Activated T-cell treated with anti-CD3 and anti-CD28 coated beads, Interleukin-2, amount 50 U/mL, for 24 hours (primary cell): ENCODE measurements at regions not wholly inside any gene's neighbourhood (a gene's known extent, or its start where the extent isn't known, plus 50 kb on each side); places are given as distances from the start of the nearest gene placed in this dataset.

Experiments used
- DNase-seq: peaks from one replicate; pipeline ENCODE4 v3.0.0-alpha.2; 2020
- H3K27ac Mint-ChIP-seq: 2 replicates; pipeline ENCODE4 v1.8.0; 2020; ENCODE audit warnings: mild to moderate bottlenecking, mixed read lengths
- H3K27me3 Mint-ChIP-seq: 2 replicates; pipeline ENCODE4 v1.8.0; 2020; ENCODE audit warnings: mixed read lengths
- H3K36me3 Mint-ChIP-seq: 2 replicates; pipeline ENCODE4 v1.8.0; 2020; ENCODE audit warnings: low read depth, mixed read lengths
- H3K4me1 Mint-ChIP-seq: 2 replicates; pipeline ENCODE4 v1.8.0; 2020; ENCODE audit warnings: low read depth, mixed read lengths
- H3K4me3 Mint-ChIP-seq: 2 replicates; pipeline ENCODE4 v1.8.0; 2020; ENCODE audit warnings: mild to moderate bottlenecking, moderate library complexity, mixed read lengths
- H3K9me3 Mint-ChIP-seq: 2 replicates; pipeline ENCODE4 v1.8.0; 2020; ENCODE audit warnings: mixed read lengths

GRCh38 chr10:47169581-47169980 lies 130.4 kb upstream of the GDF10 start:
- H3K36me3 Mint-ChIP-seq, result no peaks in the 10 kb centered on the region
- no peak overlapping the region for H3K4me3 Mint-ChIP-seq
- peaks cover 11% of the 10 kb centered on the region for H3K9me3 Mint-ChIP-seq
- peaks cover 26% of the 10 kb centered on the region for H3K4me1 Mint-ChIP-seq
- H3K27ac Mint-ChIP-seq, result no peak overlapping the region
- no peak for DNase-seq
- no peaks in the 10 kb centered on the region for H3K27me3 Mint-ChIP-seq

GRCh38 chr10:47173929-47174442 lies 126.0 kb upstream of the GDF10 start:
- Mint-ChIP-seq H3K9me3 (peaks cover 6% of the 10 kb centered on the region), H3K27ac (no peak overlapping the region), H3K4me3 (no peak overlapping the region), H3K27me3 (no peaks in the 10 kb centered on the region), H3K4me1 (peaks cover 2% of the 10 kb centered on the region), H3K36me3 (no peaks in the 10 kb centered on the region)
- DNase-seq, result no peak

GRCh38 chr10:47175181-47176123 lies 124.5 kb upstream of the GDF10 start:
- no peak for DNase-seq
- Mint-ChIP-seq H3K27ac (no peak overlapping the region), H3K36me3 (no peaks in the 10 kb centered on the region)

GRCh38 chr10:47176206-47176902 lies 123.6 kb upstream of the GDF10 start:
- Mint-ChIP-seq H3K9me3 (no peaks in the 10 kb centered on the region), H3K27me3 (no peaks in the 10 kb centered on the region)

More at GRCh38 chr10:47175181-47176123, 124.5 kb upstream of the GDF10 start:
- H3K4me3 Mint-ChIP-seq, result no peak overlapping the region
- H3K9me3 Mint-ChIP-seq, result no peaks in the 10 kb centered on the region
- H3K4me1 Mint-ChIP-seq, result no peaks in the 10 kb centered on the region
- H3K27me3 Mint-ChIP-seq, result no peaks in the 10 kb centered on the region

GRCh38 chr10:47176903-47177868 lies 122.8 kb upstream of the GDF10 start:
- Mint-ChIP-seq H3K36me3 (no peaks in the 10 kb centered on the region), H3K4me1 (no peaks in the 10 kb centered on the region), H3K9me3 (no peaks in the 10 kb centered on the region), H3K4me3 (no peak overlapping the region), H3K27me3 (no peaks in the 10 kb centered on the region), H3K27ac (no peak overlapping the region)
- DNase-seq, result no peak

More at GRCh38 chr10:47176206-47176902, 123.6 kb upstream of the GDF10 start:
- Mint-ChIP-seq H3K4me1 (no peaks in the 10 kb centered on the region), H3K27ac (no peak overlapping the region), H3K4me3 (no peak overlapping the region), H3K36me3 (no peaks in the 10 kb centered on the region)
- no peak for DNase-seq

DNA sequence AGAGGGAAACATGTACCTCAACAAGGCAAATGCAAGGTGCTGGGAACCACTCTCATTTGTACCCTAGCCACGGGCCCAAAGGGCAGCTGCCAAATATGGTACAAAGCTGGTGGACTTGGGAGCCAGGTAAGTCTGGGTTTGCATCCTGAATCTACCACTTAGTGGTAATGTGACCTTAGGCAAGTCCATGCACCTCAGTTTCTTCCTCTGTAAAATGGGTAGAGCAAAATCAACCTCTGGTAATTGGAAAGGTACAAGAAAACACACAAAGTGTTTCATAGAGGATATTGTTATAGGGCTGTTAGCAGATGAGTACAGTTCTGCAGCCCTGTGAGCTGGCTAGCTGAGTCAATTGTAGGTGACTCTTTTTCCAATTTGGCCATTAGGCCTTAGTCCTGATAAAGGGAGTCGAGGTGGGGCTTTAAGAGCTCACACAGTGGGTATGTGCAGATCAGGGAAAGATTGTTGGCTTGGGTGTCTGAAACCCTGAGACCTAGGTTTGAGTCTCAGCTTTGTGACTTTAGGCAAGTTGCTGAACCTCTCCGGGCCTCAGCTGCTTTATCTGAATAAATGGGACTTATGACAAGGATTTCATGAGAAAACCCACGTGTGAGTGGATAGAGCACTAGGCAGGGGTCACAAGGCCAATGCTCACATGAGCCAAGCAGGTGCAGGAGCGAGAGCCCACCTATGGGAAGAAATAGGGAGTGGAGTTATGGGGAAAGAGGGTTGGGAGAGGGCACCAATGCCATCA lies 121.3 kb upstream of the GDF10 start:
- Mint-ChIP-seq H3K9me3 (no peaks in the 10 kb centered on the region), H3K4me3 (no peak overlapping the region), H3K27ac (no peak overlapping the region), H3K27me3 (no peaks in the 10 kb centered on the region), H3K4me1 (no peaks in the 10 kb centered on the region), H3K36me3 (no peaks in the 10 kb centered on the region)
- DNase-seq, result no peak

GRCh38 chr10:47179291-47179647 lies 120.7 kb upstream of the GDF10 start:
- Mint-ChIP-seq H3K27ac (no peak overlapping the region), H3K27me3 (no peaks in the 10 kb centered on the region), H3K9me3 (no peaks in the 10 kb centered on the region)

GRCh38 chr10:47181052-47181849 lies 118.7 kb upstream of the GDF10 start:
- DNase-seq, result no peak
- no peak overlapping the region for H3K27ac Mint-ChIP-seq
- no peaks in the 10 kb centered on the region for H3K9me3 Mint-ChIP-seq
- H3K4me1 Mint-ChIP-seq, result no peaks in the 10 kb centered on the region
- no peak overlapping the region for H3K4me3 Mint-ChIP-seq
- H3K36me3 Mint-ChIP-seq, result no peaks in the 10 kb centered on the region
- H3K27me3 Mint-ChIP-seq, result no peaks in the 10 kb centered on the region

More at GRCh38 chr10:47179291-47179647, 120.7 kb upstream of the GDF10 start:
- no peak for DNase-seq
- no peak overlapping the region for H3K4me3 Mint-ChIP-seq
- no peaks in the 10 kb centered on the region for H3K4me1 Mint-ChIP-seq
- no peaks in the 10 kb centered on the region for H3K36me3 Mint-ChIP-seq

DNA sequence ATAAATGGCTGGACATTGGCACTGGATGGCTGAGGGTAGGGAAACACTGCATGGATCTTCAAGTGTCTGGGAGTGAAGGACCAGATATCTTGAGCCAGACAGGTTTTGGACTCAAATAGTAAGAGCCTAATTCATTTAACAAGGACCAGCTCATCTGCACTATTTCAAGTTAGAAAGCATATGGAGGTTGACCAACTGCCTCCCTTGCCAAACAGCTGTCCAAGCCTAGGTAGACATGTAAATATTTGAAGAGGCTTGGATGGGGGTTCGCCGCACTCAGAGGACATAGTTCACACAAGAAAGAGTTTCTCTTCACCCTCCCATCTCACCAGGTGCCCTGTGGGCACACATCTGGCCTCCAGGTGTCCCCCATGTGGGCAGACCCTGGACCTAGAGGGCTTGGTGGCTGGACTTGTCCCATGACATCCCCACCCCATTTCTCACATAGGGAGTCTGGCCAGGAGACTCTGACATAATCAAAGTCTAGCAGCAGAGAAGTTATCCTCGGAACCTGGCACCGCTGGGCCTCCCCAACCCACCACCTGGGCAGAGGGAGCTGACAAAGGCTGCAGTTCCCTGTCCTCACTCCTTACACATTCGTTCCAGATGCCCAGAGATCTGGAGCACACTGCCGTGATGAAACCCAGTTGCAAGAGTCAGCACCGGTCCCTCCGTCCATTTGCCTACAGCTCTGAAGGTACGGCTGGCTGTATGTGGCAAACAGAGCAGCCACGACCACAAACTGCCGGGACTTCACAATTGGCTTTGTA lies 116.9 kb upstream of the GDF10 start:
- H3K36me3 Mint-ChIP-seq, result no peaks in the 10 kb centered on the region
- DNase-seq, result no peak
- H3K27me3 Mint-ChIP-seq, result no peaks in the 10 kb centered on the region
- H3K9me3 Mint-ChIP-seq, result no peaks in the 10 kb centered on the region
- peaks cover under 1% of the 10 kb centered on the region for H3K4me1 Mint-ChIP-seq
- no peak overlapping the region for H3K4me3 Mint-ChIP-seq
- H3K27ac Mint-ChIP-seq, result no peak overlapping the region

DNA sequence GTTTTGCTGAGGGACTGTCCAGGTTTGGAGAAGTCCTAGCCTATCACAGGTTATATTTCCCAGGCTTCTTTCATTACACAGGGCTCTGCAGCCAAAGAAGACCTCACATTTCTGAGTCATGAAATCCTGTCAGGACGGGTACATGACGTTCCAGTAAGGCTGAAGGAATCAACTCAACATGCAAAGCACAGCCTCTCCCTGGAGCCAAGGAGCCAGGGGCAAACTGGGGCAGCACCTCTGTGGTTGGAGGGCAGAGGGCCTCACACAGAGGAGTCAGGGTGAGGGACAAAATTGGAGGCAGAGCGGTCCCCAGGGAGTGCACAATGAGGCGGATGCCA lies 116.3 kb upstream of the GDF10 start:
- DNase-seq, result no peak
- H3K4me3 Mint-ChIP-seq, result no peak overlapping the region
- H3K4me1 Mint-ChIP-seq, result peaks cover 2% of the 10 kb centered on the region
- no peaks in the 10 kb centered on the region for H3K36me3 Mint-ChIP-seq
- no peaks in the 10 kb centered on the region for H3K9me3 Mint-ChIP-seq
- no peak overlapping the region for H3K27ac Mint-ChIP-seq
- H3K27me3 Mint-ChIP-seq, result no peaks in the 10 kb centered on the region

DNA sequence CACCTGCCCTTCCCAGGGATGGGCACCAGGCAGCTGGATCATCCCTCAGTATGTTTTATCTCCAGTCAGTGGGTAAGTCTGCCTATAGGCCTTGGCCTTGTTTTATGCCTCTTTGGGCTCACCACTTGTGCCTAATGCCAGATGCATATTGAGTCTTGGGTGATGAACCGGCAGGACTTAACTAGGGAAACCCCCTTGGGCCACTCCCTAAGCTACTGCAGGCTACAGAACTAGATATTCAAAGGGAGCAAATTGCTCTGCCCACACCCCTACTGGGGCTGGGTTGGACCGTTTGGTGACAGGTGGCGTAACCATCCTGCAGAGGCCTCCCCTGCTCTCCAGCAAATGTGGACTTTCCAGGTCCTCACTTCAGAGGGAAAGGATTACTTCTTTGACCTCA lies 115.7 kb upstream of the GDF10 start:
- H3K4me1 Mint-ChIP-seq, result peaks cover 2% of the 10 kb centered on the region
- H3K4me3 Mint-ChIP-seq, result no peak overlapping the region
- H3K9me3 Mint-ChIP-seq, result no peaks in the 10 kb centered on the region
- H3K27ac Mint-ChIP-seq, result no peak overlapping the region
- no peak for DNase-seq
- H3K27me3 Mint-ChIP-seq, result no peaks in the 10 kb centered on the region
- H3K36me3 Mint-ChIP-seq, result no peaks in the 10 kb centered on the region

- no peak for DNase-seq
Observed at GRCh38 chr10:47184724-47185330, 115.2 kb upstream of the GDF10 start.

More at GRCh38 chr10:47184724-47185330, 115.2 kb upstream of the GDF10 start:
- Mint-ChIP-seq H3K27ac (no peak overlapping the region), H3K36me3 (no peaks in the 10 kb centered on the region), H3K4me3 (no peak overlapping the region), H3K27me3 (no peaks in the 10 kb centered on the region), H3K4me1 (peaks cover 2% of the 10 kb centered on the region), H3K9me3 (no peaks in the 10 kb centered on the region)
